Upper lobe of right lung (tissue), 1 donor: ENCODE measurements at regions not wholly inside any gene's neighbourhood (a gene's known extent, or its start where the extent isn't known, plus 50 kb on each side); places are given as distances from the start of the nearest gene placed in this dataset.

ENCODE experiments used
- ATAC-seq: fragments of 200-7000 bp; cut with Tn5 transposase; one replicate; pipeline ENCODE4 v1.9.1; 2020; ENCODE audit warnings: mild to moderate bottlenecking, moderate library complexity
- DNase-seq: peaks from one replicate; pipeline ENCODE4 v3.0.0-alpha.2; 2020
- H3K27ac ChIP-seq: fragments of 200-600 bp; one replicate; pipeline ENCODE4 v1.8.0; 2022
- H3K27me3 ChIP-seq: fragments of 200-600 bp; one replicate; pipeline ENCODE4 v1.8.0; 2022; ENCODE audit warnings: mild to moderate bottlenecking
- H3K36me3 ChIP-seq: fragments of 200-600 bp; one replicate; pipeline ENCODE4 v1.8.0; 2022
- H3K4me1 ChIP-seq: fragments of 200-600 bp; one replicate; pipeline ENCODE4 v1.8.0; 2022
- H3K4me3 ChIP-seq: fragments of 200-600 bp; one replicate; pipeline ENCODE4 v1.8.0; 2022; ENCODE audit warnings: mild to moderate bottlenecking
- H3K9me3 ChIP-seq: fragments of 200-600 bp; one replicate; pipeline ENCODE4 v1.8.0; 2022
- CTCF ChIP-seq: fragments of 200-600 bp; IDR thresholded peaks from one replicate; pipeline ENCODE4 v1.8.0; 2022; ENCODE audit warnings: antibody characterized with exemption
- intact Hi-C: fragments of 100-400 bp; cut with DNase I; formaldehyde crosslinking; loops from one replicate; pipeline ENCODE4 v1.11.0; 2022
- donor health status: DM: no; HTN: yes; CAD: no; lungs with severe emphysema.

- intact Hi-C loops: no loop called here
- H3K36me3 ChIP-seq: no peaks in the 10 kb centered on the region
- no peaks in the 10 kb centered on the region for H3K9me3 ChIP-seq
- TF ChIP-seq CTCF: no peak
- H3K4me1 ChIP-seq: no peaks in the 10 kb centered on the region
- H3K4me3 ChIP-seq: no peak overlapping the region
- no peak for DNase-seq
- H3K27ac ChIP-seq: no peak overlapping the region
- no peaks in the 10 kb centered on the region for H3K27me3 ChIP-seq
- no peak for ATAC-seq
Observed at GRCh38 chr14:34328178-34328577, 133.9 kb downstream of the SPTSSA start.

GRCh38 chr14:34325493-34325892, 136.5 kb downstream of the SPTSSA start:
- no peak for TF ChIP-seq CTCF
- H3K27me3 ChIP-seq: no peaks in the 10 kb centered on the region
- H3K4me3 ChIP-seq: no peak overlapping the region
- intact Hi-C loops: no loop called here
- no peaks in the 10 kb centered on the region for H3K36me3 ChIP-seq
- H3K27ac ChIP-seq: no peak overlapping the region
- H3K9me3 ChIP-seq: no peaks in the 10 kb centered on the region
- no peaks in the 10 kb centered on the region for H3K4me1 ChIP-seq
- DNase-seq (no peak), ATAC-seq (no peak)

GRCh38 chr14:34324363-34324795, 137.7 kb downstream of the SPTSSA start:
- Histone ChIP-seq H3K4me3 (no peak overlapping the region), H3K9me3 (no peaks in the 10 kb centered on the region), H3K4me1 (no peaks in the 10 kb centered on the region), H3K36me3 (no peaks in the 10 kb centered on the region), H3K27ac (no peak overlapping the region), H3K27me3 (no peaks in the 10 kb centered on the region)
- TF ChIP-seq CTCF: peak; percentile 74
- ATAC-seq (peak; percentile 67), DNase-seq (no peak)
- intact Hi-C loops: no loop called here

- no peaks in the 10 kb centered on the region for H3K36me3 ChIP-seq
- DNase-seq (peak; percentile 74), ATAC-seq (peak; percentile 89)
- no peaks in the 10 kb centered on the region for H3K27me3 ChIP-seq
- peak; percentile 82 for TF ChIP-seq CTCF
- no peaks in the 10 kb centered on the region for H3K4me1 ChIP-seq
- H3K9me3 ChIP-seq: no peaks in the 10 kb centered on the region
- H3K4me3 ChIP-seq: no peak overlapping the region
- no peak overlapping the region for H3K27ac ChIP-seq
- intact Hi-C loops: no loop called here
Observed at GRCh38 chr14:34322940-34323418, 139.1 kb downstream of the SPTSSA start.

- no peaks in the 10 kb centered on the region for H3K36me3 ChIP-seq
- no peak overlapping the region for H3K4me3 ChIP-seq
- H3K27me3 ChIP-seq: no peaks in the 10 kb centered on the region
- ATAC-seq: no peak
- no peaks in the 10 kb centered on the region for H3K4me1 ChIP-seq
- no peak for TF ChIP-seq CTCF
- DNase-seq: no peak
- intact Hi-C loops: no loop called here
- no peak overlapping the region for H3K27ac ChIP-seq
- no peaks in the 10 kb centered on the region for H3K9me3 ChIP-seq
Observed at GRCh38 chr14:34319140-34319539, 142.9 kb downstream of the SPTSSA start.

GRCh38 chr14:34318014-34318413, 144.0 kb downstream of the SPTSSA start:
- TF ChIP-seq CTCF: no peak
- no peaks in the 10 kb centered on the region for H3K36me3 ChIP-seq
- DNase-seq (no peak), ATAC-seq (no peak)
- H3K27me3 ChIP-seq: no peaks in the 10 kb centered on the region
- intact Hi-C loops: no loop called here
- no peaks in the 10 kb centered on the region for H3K9me3 ChIP-seq
- H3K27ac ChIP-seq: no peak overlapping the region
- no peak overlapping the region for H3K4me3 ChIP-seq
- H3K4me1 ChIP-seq: no peaks in the 10 kb centered on the region
